ENCODE measurements at regions not wholly inside any gene's neighbourhood (a gene's known extent, or its start where the extent isn't known, plus 50 kb on each side); places are given as distances from the start of the nearest gene placed in this dataset.

DNA sequence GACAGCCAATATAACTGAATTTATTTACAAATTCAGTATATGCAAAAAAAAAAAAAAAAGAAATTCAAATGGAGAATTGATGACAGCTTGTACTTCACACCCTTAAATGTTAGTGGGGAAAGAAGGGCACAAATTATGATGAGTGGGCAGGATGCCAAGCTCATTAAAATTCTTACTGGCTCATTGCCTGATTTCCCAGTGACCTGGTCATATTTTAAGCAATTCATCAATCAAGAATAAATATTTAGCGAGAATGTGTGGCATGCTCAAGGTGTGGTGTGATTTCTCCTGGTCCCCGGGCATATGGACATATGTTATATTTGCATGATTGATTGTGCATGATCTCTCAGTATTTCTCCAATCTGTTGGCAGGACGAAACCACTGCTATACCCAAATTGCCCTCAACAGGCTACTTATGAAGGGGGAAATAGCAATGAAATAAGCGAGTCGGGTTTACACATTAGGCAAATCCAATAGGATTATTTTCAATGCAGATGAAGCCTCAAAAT is 883.0 kb downstream of the LRRTM4 start:
- Histone ChIP-seq H3K27ac (ENCODE audit: insufficient read depth, low read depth, low read length) (no peak overlapping the region), H3K9me3 (replicated peaks; ENCODE audit: control insufficient read depth, insufficient read depth, low read length) (peaks cover 1% of the 10 kb centered on the region), H3K9me1 (replicated peaks; ENCODE audit: control insufficient read depth, extremely low read depth, insufficient read depth, low read length) (no peaks in the 10 kb centered on the region), H3K36me3 (ENCODE audit: control insufficient read depth in 2 of 2, extremely low read depth in 1 of 2, insufficient read depth in 2 of 2, low read length in 2 of 2) (no peaks in the 10 kb centered on the region), H4K20me1 (replicated peaks; ENCODE audit: control insufficient read depth, extremely low read depth, insufficient read depth, low read length) (no peaks in the 10 kb centered on the region), H3K4me1 (ENCODE audit: control insufficient read depth, extremely low read depth, insufficient read depth, low read length) (no peaks in the 10 kb centered on the region), H3K4me2 (ENCODE audit: insufficient read depth, low read length) (no peak overlapping the region), H3K79me2 (ENCODE audit: control insufficient read depth, insufficient read depth, low read length) (no peaks in the 10 kb centered on the region), H2AFZ (ENCODE audit: low read depth, low read length) (no peak overlapping the region), H3K9ac (replicated peaks; ENCODE audit: extremely low read depth, insufficient read depth, low read length) (no peak overlapping the region), H3K4me3 (replicated peaks in 1 of 3; ENCODE audit: insufficient read depth in 1 of 3, low read depth in 1 of 3, low read length in 3 of 3) (no peak overlapping the region), H3K27me3 (ENCODE audit: control insufficient read depth in 2 of 2, insufficient read depth in 2 of 2, low read length in 2 of 2) (no peaks in the 10 kb centered on the region)
- intact Hi-C loops (cut with micrococcal nuclease) (no loop called here), dilution Hi-C loops (cut with MboI; ENCODE audit: extremely low pct_ligation_motif_present, low sequenced_read_pairs) (no loop called here)
- ChIA-PET CTCF (no interaction called here), POLR2A (no interaction called here)
- DNase-seq (ENCODE audit: low read depth, low spot score): no peak
- no peak for FAIRE-seq
- no TSS peak for BruUV-seq (replicated peaks)
- TF ChIP-seq POLR2AphosphoS5 (IDR thresholded peaks at IDR 0.05; ENCODE audit: insufficient read depth, low read depth, low read length) (no peak), EZH2 (IDR thresholded peaks at IDR 0.05; ENCODE audit: borderline replicate concordance, low read depth, low read length, severe bottlenecking) (no peak), GATA2 (IDR thresholded peaks at IDR 0.05; ENCODE audit: insufficient read depth, insufficient read length, low read depth, low read length) (no peak), POLR2A (IDR thresholded peaks at IDR 0.05; ENCODE audit: low read depth, low read length) (no peak), MYC (IDR thresholded peaks at IDR 0.05; ENCODE audit: low read depth, low read length) (no peak), FOS (IDR thresholded peaks at IDR 0.05; ENCODE audit: borderline replicate concordance, insufficient read depth, low read length) (no peak), JUN (IDR thresholded peaks at IDR 0.05; ENCODE audit: borderline replicate concordance, insufficient read depth, insufficient read length, low read depth) (no peak)
- TF ChIP-seq, protein P1, sequence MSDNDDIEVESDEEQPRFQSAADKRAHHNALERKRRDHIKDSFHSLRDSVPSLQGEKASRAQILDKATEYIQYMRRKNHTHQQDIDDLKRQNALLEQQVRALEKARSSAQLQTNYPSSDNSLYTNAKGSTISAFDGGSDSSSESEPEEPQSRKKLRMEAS (IDR thresholded peaks at IDR 0.05; ENCODE audit: insufficient read depth, insufficient read length): no peak
- TF ChIP-seq, protein P2, sequence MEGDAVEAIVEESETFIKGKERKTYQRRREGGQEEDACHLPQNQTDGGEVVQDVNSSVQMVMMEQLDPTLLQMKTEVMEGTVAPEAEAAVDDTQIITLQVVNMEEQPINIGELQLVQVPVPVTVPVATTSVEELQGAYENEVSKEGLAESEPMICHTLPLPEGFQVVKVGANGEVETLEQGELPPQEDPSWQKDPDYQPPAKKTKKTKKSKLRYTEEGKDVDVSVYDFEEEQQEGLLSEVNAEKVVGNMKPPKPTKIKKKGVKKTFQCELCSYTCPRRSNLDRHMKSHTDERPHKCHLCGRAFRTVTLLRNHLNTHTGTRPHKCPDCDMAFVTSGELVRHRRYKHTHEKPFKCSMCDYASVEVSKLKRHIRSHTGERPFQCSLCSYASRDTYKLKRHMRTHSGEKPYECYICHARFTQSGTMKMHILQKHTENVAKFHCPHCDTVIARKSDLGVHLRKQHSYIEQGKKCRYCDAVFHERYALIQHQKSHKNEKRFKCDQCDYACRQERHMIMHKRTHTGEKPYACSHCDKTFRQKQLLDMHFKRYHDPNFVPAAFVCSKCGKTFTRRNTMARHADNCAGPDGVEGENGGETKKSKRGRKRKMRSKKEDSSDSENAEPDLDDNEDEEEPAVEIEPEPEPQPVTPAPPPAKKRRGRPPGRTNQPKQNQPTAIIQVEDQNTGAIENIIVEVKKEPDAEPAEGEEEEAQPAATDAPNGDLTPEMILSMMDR (IDR thresholded peaks at IDR 0.05; ENCODE audit: extremely low read depth in 1 of 2, insufficient read depth in 1 of 2, low read depth in 1 of 2, low read length in 2 of 2): no peak

Data from endothelial cell of umbilical vein (primary cell).